DND-41 (cell line): ENCODE measurements at regions not wholly inside any gene's neighbourhood (a gene's known extent, or its start where the extent isn't known, plus 50 kb on each side); places are given as distances from the start of the nearest gene placed in this dataset.

Source experiments
- ATAC-seq: fragments of 200-7000 bp; cut with Tn5 transposase; 3 replicates; pipeline ENCODE4 v1.9.1; 2021; ENCODE audit warnings: low read depth; ENCODE audit not compliant: insufficient read depth
- DNase-seq: peaks from one replicate; pipeline ENCODE4 v3.0.0-alpha.2; 2020
- H2AFZ ChIP-seq: 2 replicates; pipeline ENCODE4 v1.6.0; 2012; ENCODE audit warnings: low read depth, low read length
- H3K27ac ChIP-seq: 2 replicates; pipeline ENCODE4 v1.5.1; 2012; ENCODE audit warnings: low read length, inconsistent platforms
- H3K27me3 ChIP-seq: fragments of 200-600 bp; sonication (generic); 2 replicates; pipeline ENCODE4 v1.6.0; 2012; ENCODE audit warnings: low read length, mild to moderate bottlenecking, inconsistent platforms; ENCODE audit not compliant: insufficient read depth, poor library complexity
- H3K36me3 ChIP-seq: 2 replicates; pipeline ENCODE4 v1.5.1; 2012; ENCODE audit warnings: low read length, inconsistent platforms; ENCODE audit not compliant: insufficient read depth
- H3K4me1 ChIP-seq: 2 replicates; pipeline ENCODE4 v1.5.1; 2012; ENCODE audit warnings: mild to moderate bottlenecking, low read length; ENCODE audit not compliant: insufficient read depth
- H3K4me2 ChIP-seq: 2 replicates; pipeline ENCODE4 v1.6.0; 2012; ENCODE audit warnings: mild to moderate bottlenecking, moderate library complexity, low read length, inconsistent platforms; ENCODE audit not compliant: insufficient read depth
- H3K4me3 ChIP-seq, 2 experiments: fragments of 200-600 bp in 1 of 2; shearing (Covaris generic) in 1 of 2; 2 replicates each; pipeline ENCODE4 v1.5.1; 2012 to 2016; ENCODE audit warnings: inconsistent platforms in 2 of 2, low read length in 2 of 2, mild to moderate bottlenecking in 2 of 2, low read depth in 1 of 2, moderate library complexity in 1 of 2
- H3K79me2 ChIP-seq: 2 replicates; pipeline ENCODE4 v1.6.0; 2012; ENCODE audit warnings: low read length, inconsistent platforms; ENCODE audit not compliant: insufficient read depth
- H3K9ac ChIP-seq: 2 replicates; pipeline ENCODE4 v1.6.0; 2012; ENCODE audit warnings: low read depth, mild to moderate bottlenecking, inconsistent platforms, low read length, moderate library complexity
- H3K9me3 ChIP-seq: 2 replicates; pipeline ENCODE4 v1.5.1; 2012; ENCODE audit warnings: low read length, moderate library complexity, mild to moderate bottlenecking, inconsistent platforms; ENCODE audit not compliant: insufficient read depth, severe bottlenecking
- H4K20me1 ChIP-seq: 2 replicates; pipeline ENCODE4 v1.6.0; 2012; ENCODE audit warnings: low read length; ENCODE audit not compliant: insufficient read depth
- CTCF ChIP-seq: IDR thresholded peaks from 2 replicates; pipeline ENCODE4 v1.5.1; 2012; ENCODE audit warnings: borderline replicate concordance, low read length, moderate library complexity, mild to moderate bottlenecking; ENCODE audit not compliant: poor library complexity, severe bottlenecking; ENCODE audit errors: extremely low read depth
- EZH2 ChIP-seq: IDR thresholded peaks from 3 replicates; pipeline ENCODE4 v1.6.1; 2012; ENCODE audit warnings: borderline replicate concordance, low read depth, mild to moderate bottlenecking, moderate library complexity, low read length, inconsistent platforms; ENCODE audit not compliant: severe bottlenecking

DNA sequence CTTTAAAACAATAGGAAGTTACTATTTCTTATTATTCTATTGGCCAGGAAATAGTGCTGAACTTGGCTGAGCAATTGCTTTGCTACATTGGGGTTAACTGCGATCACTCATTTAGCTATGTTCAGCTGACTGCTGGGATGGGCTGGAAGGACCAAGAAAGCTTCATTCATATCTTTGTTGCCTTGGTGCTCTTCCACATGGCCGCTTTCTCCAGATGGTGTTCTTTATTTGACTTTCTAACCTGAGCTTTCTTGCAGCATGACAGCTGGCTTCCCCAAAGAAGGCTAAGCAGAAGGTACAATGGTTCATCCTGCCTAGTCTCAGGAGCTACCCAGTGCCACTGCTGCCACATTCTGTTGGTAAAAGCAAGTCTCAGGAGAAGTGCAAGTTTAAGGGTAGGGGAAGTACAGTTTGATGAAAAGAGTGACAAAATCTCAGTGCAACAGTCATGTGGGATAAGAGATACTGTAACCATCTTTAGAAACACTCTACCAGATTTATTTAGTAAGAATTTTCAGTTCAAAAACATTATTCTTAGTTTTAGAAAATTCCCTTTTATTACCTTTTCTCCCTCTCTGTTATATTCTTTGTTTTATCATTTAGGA is 180.6 kb upstream of the RBMS1 start:
- Histone ChIP-seq H3K9ac (no peak overlapping the region), H2AFZ (no peak overlapping the region), H3K79me2 (no peaks in the 10 kb centered on the region), H4K20me1 (no peaks in the 10 kb centered on the region), H3K4me2 (no peak overlapping the region), H3K36me3 (no peaks in the 10 kb centered on the region), H3K27me3 (no peaks in the 10 kb centered on the region), H3K27ac (no peak overlapping the region), H3K9me3 (no peaks in the 10 kb centered on the region), H3K4me1 (peaks cover 14% of the 10 kb centered on the region), H3K4me3 (no peak overlapping the region)
- DNase-seq (no peak), ATAC-seq (no peak)
- TF ChIP-seq CTCF, result no peak
- TF ChIP-seq EZH2, result no peak

DNA sequence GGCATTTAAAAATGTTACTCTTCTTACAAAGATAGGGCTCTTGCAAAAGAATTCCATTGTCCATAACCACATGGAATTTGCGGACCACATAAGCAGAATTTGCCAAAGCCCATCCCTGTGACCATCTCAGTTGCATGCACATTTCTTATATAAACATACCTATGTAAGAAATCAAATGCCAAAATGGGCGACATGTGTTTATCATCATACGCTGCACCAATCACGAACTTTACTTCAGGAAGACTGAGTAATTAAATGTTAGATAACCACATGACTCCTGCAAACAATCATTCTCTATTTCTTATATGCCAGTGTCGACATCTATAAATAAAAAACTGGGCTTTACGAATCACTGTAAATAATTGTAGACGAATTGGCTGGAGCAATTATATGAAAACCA is 186.1 kb upstream of the RBMS1 start:
- Histone ChIP-seq H2AFZ (no peak overlapping the region), H3K36me3 (no peaks in the 10 kb centered on the region), H3K79me2 (no peaks in the 10 kb centered on the region), H3K27me3 (no peaks in the 10 kb centered on the region), H4K20me1 (no peaks in the 10 kb centered on the region), H3K4me1 (no peaks in the 10 kb centered on the region), H3K9ac (no peak overlapping the region), H3K4me3 (no peak overlapping the region), H3K4me2 (no peak overlapping the region), H3K27ac (no peak overlapping the region), H3K9me3 (no peaks in the 10 kb centered on the region)
- DNase-seq (no peak), ATAC-seq (no peak)
- no peak for TF ChIP-seq CTCF
- TF ChIP-seq EZH2, result no peak

- Histone ChIP-seq H2AFZ (no peak overlapping the region), H3K36me3 (no peaks in the 10 kb centered on the region), H3K9me3 (no peaks in the 10 kb centered on the region), H4K20me1 (no peaks in the 10 kb centered on the region), H3K27me3 (no peaks in the 10 kb centered on the region), H3K4me1 (no peaks in the 10 kb centered on the region), H3K27ac (no peak overlapping the region), H3K4me2 (no peak overlapping the region), H3K4me3 (no peak overlapping the region), H3K9ac (no peak overlapping the region), H3K79me2 (no peaks in the 10 kb centered on the region)
- no peak for TF ChIP-seq EZH2
- TF ChIP-seq CTCF, result no peak
- ATAC-seq, result no peak
- no peak for DNase-seq
Observed at GRCh38 chr2:160680294-160680693, 186.7 kb upstream of the RBMS1 start.

DNA sequence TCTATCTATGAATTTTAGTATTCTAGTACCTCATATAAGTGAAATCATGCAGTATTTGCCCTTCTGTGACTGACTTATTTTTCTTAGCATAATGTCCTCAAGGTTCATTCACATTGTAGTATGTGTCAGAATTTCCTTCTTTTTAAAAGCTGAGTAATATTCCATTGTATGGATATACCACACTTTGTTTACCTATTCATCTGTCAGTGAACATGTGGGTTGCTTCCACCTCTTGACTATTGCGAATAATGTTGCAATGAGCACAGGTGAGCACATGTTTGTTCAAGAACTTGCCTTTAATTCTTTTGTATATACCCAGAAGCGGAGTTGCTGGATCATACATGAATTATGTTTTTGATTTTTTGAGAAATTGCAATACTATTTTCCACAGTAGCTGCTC is 187.4 kb upstream of the RBMS1 start:
- Histone ChIP-seq H2AFZ (no peak overlapping the region), H3K4me1 (no peaks in the 10 kb centered on the region), H4K20me1 (no peaks in the 10 kb centered on the region), H3K4me2 (no peak overlapping the region), H3K79me2 (no peaks in the 10 kb centered on the region), H3K27ac (no peak overlapping the region), H3K36me3 (no peaks in the 10 kb centered on the region), H3K27me3 (no peaks in the 10 kb centered on the region), H3K4me3 (no peak overlapping the region), H3K9ac (no peak overlapping the region), H3K9me3 (no peaks in the 10 kb centered on the region)
- no peak for DNase-seq
- no peak for ATAC-seq
- TF ChIP-seq EZH2 (no peak), CTCF (no peak)
